HG03571 (cell line): ENCODE measurements at regions not wholly inside any gene's neighbourhood (a gene's known extent, or its start where the extent isn't known, plus 50 kb on each side); places are given as distances from the start of the nearest gene placed in this dataset.
"Not testable (repeated sequence)": the region's sequence is repeated elsewhere in the genome, so short reads cannot be mapped to it uniquely, and the experiment has no call there.

ENCODE experiments used
- ATAC-seq: cut with Tn5 transposase; IDR thresholded peaks from one replicate; pipeline ENCODE4 v1.9.1; 2021; ENCODE audit not compliant: unreplicated experiment

DNA sequence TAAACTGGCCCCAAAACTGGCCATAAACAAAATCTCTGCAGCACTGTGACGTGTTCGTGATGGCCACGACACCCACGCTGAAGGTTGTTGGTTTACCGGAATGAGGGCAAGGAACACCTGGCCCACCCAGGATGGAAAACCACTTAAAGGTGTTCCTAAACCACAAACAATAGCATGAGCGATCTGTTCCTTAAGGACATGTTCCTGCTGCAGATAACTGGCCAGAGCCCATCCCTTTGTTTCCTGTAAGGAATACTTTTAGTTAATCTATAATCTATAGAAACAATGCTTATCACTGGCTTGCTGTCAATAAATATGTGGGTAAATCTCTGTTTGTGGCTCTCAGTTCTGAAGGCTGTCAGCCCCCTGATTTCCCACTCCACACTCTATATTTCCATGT, 305.2 kb upstream of the RPS23 start:
- not testable (repeated sequence) for ATAC-seq

- no peak for ATAC-seq
These were observed 286.8 kb upstream of the RPS23 start for GRCh38 chr5:82564963-82565362.

DNA sequence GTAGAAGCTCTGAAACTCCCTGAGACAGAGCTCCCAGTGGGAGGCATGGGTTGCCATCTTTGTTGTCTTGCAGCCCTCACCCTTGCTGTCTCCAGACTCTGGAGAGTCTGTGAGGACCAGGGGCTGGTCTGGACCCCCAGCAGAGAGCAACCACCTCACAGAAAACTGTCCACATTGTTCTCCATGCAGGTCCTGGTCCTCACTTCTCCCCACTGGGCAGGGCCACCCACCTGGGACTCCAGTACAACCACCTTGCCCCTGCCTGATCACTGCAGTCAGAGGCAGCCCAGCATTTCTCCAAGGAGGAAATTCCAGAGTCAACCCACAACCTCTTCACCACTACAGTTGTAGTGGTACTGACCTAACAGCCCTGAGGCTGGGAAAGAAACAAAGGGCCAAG, 285.6 kb upstream of the RPS23 start:
- ATAC-seq, result no peak

- no peak for ATAC-seq
These were observed 284.6 kb upstream of the RPS23 start for GRCh38 chr5:82562696-82563240.

GRCh38 chr5:82561797-82562196, 283.6 kb upstream of the RPS23 start:
- no peak for ATAC-seq

DNA sequence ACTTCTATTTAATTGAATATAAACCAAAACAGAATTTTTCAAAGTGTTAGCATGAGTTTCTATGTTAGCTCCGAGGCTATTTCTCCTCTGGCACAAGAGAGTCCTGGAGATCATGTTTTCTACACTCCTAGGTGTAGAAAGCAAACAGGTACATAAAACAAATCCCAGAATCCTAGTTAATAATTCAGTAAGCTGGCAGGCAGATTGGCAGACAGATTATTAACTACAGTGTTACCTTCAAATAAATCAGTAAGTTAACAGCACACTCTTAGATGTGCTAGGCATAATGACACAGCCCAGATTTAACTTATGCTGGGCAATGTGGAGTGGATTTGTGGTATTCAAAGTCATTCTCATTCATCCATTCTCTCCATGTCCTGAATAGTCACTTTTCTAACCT, 282.8 kb upstream of the RPS23 start:
- ATAC-seq, result no peak

DNA sequence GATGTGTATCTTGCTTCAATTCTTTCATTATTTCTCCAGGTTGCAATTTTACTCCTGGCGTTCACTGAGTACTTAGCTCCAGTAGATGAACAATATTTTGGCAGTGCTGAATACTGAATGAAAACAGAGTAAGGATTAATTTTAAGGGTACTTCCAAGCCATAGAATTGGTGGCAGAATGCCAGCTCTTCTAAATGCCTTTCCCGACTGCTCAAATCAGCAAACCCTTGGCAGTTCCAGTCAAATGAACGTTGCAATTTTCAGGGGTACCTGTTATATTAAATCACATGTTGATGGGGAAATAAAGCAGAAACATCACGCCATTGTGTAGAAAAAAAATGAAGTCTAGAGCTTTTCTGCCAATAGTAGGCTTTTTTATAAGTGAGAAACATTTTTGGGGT, 282.4 kb upstream of the RPS23 start:
- ATAC-seq, result no peak

GRCh38 chr5:82551840-82552385, 273.8 kb upstream of the RPS23 start:
- ATAC-seq, result no peak

DNA sequence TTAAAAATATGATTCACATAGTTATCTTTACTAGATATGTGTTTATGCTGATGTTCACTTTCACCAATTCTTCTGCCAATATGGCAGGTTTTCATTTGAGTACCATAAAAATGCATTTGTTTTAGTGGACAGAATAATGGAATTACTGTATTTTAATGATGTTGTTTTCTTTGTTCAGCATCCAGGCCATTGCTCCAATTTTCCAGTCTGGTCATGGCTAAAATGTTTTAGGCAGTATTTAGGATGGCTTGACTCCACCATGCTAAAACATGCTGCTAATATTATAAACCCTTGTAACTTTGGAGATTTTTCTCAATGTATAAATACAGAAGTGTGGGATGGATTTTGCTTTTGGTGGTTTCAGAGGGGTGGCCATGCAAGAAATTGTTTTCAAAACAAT, 273.0 kb upstream of the RPS23 start:
- ATAC-seq, result no peak

- no peak for ATAC-seq
These were observed 271.1 kb upstream of the RPS23 start for GRCh38 chr5:82549263-82549662.

GRCh38 chr5:82544004-82544403, 265.9 kb upstream of the RPS23 start:
- ATAC-seq, result no peak

DNA sequence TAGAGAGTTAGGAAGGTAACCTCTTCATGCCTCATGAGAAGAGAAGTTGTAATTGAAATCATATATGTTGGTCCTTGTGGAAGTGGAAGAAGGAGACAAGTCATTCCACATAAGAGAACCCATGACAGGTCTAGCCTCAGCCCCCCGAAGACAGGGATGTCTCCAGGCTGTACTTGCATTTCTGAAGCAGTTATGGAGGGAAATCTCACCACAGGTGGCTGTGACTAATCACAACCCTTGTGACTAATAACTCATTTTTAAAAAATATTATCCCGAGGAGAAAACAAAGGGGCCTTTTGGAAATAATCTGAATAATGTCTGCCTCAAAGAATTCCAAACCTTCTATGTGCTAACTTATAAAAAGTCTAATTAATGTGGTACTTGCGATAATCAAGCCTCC, 262.1 kb upstream of the RPS23 start:
- no peak for ATAC-seq

- ATAC-seq, result no peak
These were observed 260.3 kb upstream of the RPS23 start for GRCh38 chr5:82538339-82539034.

GRCh38 chr5:82537687-82538306, 259.6 kb upstream of the RPS23 start:
- no peak for ATAC-seq

DNA sequence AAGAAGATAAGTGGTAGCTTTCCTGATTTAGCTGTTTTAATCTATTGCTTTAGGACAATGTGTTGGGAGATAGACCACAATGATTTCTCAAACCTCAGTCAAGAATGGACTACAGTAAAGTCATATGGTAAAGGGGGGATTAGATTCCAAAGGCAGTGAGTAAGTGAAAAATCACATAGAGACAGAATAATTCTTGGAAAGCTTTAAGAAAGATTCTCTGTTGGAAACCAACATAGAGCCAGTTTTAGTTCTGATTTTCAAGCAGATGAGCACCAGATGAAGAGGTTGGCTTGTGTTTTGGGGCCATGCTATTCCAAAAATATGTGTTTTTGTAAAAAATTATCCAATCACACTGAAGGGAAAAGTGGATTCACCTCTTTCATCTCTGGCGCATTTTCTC, 256.8 kb upstream of the RPS23 start:
- ATAC-seq, result no peak

DNA sequence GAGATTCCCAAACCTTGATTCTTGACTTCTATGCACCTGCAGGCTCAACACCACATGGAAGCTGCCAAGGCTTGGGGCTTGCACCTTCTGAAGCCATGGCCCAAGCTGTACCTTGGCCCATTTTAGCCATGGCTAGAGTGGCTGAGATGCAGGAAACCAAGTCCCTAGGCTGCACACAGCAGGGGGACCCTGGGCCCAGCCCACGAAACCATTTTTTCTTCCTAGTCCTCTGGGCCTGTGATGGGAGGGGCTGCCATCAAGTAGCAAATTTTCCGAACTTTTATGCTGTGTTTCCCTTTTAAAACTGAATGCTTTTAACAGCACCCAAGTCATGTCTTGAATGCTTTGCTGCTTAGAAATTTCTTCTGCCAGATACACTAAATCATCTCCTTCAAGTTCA, 253.9 kb upstream of the RPS23 start:
- ATAC-seq, result not testable (repeated sequence)

DNA sequence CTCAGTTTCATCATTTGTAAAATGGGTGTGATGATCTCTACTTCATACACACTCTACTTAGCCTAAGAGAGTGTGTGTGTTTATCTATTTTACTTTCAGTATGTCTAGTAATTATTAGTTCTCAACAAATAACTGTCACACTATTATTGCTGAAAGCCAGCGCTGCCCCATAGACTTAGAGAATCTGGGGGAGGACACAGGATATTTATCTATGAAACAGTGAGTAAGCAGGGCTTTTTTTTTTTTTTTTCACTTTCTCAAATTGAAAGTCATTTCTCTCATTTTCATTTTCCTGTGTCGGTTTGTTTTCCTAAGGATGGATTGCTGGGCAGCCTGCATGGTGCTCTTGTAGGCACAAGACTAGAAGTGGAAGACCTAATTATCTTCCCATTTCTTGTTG, 248.4 kb upstream of the RPS23 start:
- no peak for ATAC-seq

GRCh38 chr5:82525626-82526025, 247.5 kb upstream of the RPS23 start:
- no peak for ATAC-seq

GRCh38 chr5:82523633-82524032, 245.5 kb upstream of the RPS23 start:
- no peak for ATAC-seq

GRCh38 chr5:82522897-82523296, 244.7 kb upstream of the RPS23 start:
- ATAC-seq, result no peak

DNA sequence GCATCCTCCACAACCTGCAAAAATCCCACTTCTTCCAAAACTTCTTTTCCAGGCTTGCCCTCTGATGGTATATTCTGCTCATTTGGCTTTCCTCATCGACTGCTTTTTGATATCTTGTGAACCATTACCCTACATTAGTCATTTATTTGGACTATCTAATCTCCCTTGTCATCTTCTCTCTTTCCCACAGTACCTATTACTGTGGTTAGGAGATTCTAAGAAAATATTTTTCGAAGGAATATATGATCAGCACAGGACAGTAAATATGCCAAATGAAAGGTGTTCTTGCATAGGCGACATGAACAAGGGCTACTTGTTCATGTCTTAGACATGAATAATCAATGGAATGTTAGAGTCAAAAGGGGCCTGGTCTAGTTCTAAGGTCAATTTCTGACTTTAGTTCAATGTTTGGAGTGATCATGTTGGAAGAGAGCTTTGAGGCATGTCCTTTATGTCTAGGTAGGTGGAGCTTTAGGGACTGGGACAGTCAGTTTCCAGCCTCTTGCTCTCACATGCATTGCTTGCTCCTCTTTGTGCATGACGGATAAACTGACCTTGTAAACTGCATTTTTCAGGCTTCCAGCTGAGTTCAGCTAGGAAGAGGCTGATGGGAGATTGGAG, 243.4 kb upstream of the RPS23 start:
- no peak for ATAC-seq

DNA sequence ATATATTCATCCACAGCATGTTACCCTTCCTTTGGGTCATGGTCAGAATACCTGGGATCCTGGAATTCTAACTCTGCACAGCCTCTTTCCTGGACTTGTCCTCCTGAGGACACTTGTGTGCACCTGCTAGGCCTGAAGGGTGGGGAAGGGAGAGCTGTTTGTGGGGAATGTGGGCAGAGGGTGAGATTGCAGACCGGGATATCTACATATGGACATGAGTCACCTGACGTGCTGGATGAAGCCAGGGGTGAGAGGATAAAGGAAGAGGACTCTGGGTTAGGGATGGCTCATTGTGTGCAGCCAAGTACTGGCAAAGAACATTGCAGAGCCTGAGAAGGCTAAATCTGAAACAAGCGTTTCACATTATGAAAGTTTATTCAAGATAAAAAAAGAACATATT, 241.4 kb upstream of the RPS23 start:
- ATAC-seq, result no peak
